ENCODE measurements at regions not wholly inside any gene's neighbourhood (a gene's known extent, or its start where the extent isn't known, plus 50 kb on each side); places are given as distances from the start of the nearest gene placed in this dataset.

DNA sequence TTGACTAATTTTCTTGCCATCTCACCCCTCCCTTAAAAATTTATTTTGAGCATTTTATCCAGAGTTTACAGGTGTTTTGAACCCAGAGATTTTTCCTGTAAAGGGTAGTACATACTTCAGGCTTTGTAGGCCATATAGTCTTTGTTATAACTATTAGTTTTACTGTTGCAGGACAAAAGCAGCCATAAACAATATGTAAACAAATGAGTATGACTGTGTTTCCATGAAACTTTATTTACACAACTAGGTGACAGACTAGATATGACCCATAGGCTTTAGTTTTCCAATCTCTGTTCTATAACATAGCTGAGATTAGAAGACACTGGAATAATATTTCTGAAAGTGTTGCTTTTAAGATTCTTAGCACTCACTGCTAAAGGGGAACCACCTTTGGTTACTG is 587.9 kb downstream of the PDCD6IP start:
- no peak overlapping the region for H3K9ac ChIP-seq (ENCODE audit: low read depth, low read length)
- H3K4me1 ChIP-seq (ENCODE audit: insufficient read depth, low read length), result peaks cover 7% of the 10 kb centered on the region; the same call in 1 of the 2 replicates
- H3K4me3 ChIP-seq (ENCODE audit: low read length), result no peak overlapping the region
- no peaks in the 10 kb centered on the region for H3K27me3 ChIP-seq (ENCODE audit: insufficient read depth, low read length)
- H3K27ac ChIP-seq (ENCODE audit: low read depth, low read length), result no peak overlapping the region
- no peaks in the 10 kb centered on the region for H3K9me3 ChIP-seq (ENCODE audit: insufficient read depth, low read depth, low read length)
- no peaks in the 10 kb centered on the region for H3K36me3 ChIP-seq (ENCODE audit: insufficient read depth, low read length)

DNA sequence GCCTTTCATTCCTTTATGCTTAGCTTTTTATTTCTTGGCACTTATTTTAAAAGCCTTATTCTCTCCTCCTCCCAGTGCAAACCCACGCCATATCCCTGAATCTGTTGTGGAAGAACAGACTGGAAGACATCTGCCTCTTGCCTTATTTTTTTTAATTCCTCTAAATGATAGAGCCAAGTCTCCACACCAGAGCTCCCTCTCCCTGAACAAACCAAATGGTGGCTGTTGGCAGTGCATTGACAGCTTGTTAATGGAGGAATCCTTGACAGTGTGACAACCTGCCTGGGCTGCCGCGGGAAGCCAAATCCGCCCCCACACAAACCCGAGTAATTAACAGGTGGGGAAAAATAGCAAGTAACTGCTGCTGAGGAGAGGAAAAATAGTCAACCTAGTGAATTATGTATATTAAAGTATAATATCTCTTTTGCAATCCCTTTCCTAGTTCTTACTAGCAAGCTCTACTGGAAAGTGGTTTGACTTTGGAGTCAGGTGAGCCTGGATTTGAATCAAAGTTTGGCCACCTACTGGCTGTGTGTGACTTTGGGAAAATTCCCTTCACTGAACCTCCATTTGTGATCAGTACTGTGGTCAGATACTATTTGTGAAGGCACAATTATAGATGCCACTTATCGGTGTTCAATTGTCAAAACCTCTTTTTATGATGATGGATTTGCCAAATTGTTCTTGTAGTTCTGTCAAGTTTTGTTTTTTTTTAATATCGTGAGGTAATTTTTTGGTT is 589.6 kb downstream of the PDCD6IP start:
- Histone ChIP-seq H3K4me3 (ENCODE audit: low read length) (no peak overlapping the region), H3K9ac (ENCODE audit: low read depth, low read length) (no peak overlapping the region), H3K36me3 (ENCODE audit: insufficient read depth, low read length) (no peaks in the 10 kb centered on the region), H3K27me3 (ENCODE audit: insufficient read depth, low read length) (no peaks in the 10 kb centered on the region), H3K27ac (ENCODE audit: low read depth, low read length) (no peak overlapping the region), H3K9me3 (ENCODE audit: insufficient read depth, low read depth, low read length) (no peaks in the 10 kb centered on the region), H3K4me1 (ENCODE audit: insufficient read depth, low read length) (peaks cover 7% of the 10 kb centered on the region; the same call in 1 of the 2 replicates)
- 87% methylated on average over 7 of the region's 7 CpGs for WGBS

DNA sequence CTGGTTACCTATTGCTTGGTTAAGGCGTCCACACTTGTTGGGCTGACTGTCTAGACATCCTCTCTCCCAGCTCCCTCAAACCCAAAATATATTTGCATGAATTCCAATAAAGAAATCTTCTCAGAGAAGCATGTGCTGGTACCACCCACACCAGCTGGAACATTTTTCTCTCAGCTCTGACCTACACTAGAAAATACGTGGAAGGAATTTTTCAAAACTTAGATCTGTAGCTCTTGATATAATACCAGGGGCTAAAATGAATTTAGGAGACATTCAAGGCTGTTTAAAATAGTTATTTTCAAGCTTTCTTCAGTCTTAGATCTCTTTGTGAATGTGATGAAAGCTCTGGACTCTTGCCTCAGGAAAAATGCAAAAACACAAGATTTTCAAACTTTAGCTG is 590.4 kb downstream of the PDCD6IP start:
- Histone ChIP-seq H3K9me3 (ENCODE audit: insufficient read depth, low read depth, low read length) (no peaks in the 10 kb centered on the region), H3K4me1 (ENCODE audit: insufficient read depth, low read length) (peaks cover 7% of the 10 kb centered on the region; the same call in 1 of the 2 replicates), H3K27me3 (ENCODE audit: insufficient read depth, low read length) (no peaks in the 10 kb centered on the region), H3K36me3 (ENCODE audit: insufficient read depth, low read length) (no peaks in the 10 kb centered on the region), H3K27ac (ENCODE audit: low read depth, low read length) (no peak overlapping the region), H3K4me3 (ENCODE audit: low read length) (no peak overlapping the region), H3K9ac (ENCODE audit: low read depth, low read length) (no peak overlapping the region)
- 78% methylated on average over 2 of the region's 2 CpGs for WGBS

DNA sequence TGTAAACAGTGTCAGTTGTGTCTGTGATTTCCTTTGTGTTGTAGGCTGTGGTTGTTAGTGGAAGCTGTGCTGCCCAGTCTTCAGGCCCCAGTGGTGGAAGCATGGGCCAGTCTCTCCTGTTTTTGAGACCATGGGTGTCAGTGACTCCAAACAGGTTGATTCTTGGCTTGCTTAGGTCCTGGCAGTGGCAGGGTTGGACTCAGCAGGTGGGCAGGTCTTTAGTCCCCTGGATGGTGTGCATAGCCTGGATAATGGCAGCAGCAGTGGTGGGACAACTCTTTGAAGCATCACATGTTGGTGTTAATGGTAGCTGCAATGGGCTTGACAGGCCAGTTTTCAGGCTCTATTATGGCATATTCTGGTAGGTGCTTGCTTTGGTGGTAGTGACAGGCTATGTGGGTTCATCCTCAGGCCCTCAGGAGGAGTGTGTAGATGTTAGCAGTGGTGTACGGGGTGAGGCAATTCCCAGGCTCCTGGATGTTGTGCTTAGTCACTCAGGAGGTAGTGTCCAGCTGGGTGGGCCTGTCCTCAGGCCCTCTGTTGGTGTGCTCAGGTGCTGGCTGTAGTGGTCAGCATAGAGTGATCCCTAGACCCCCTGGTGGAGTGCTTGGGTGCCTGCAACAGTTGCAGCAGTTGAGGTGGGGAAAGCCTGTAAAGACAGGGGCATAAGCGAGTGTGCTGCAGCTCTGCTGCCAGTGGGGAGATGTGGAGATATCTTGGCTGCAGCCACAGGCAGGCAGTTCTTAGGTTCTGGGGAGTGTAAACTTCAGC is 596.7 kb downstream of the PDCD6IP start:
- Histone ChIP-seq H3K4me3 (ENCODE audit: low read length) (no peak overlapping the region), H3K27me3 (ENCODE audit: insufficient read depth, low read length) (no peaks in the 10 kb centered on the region)
- 96% methylated on average over 2 of the region's 2 CpGs for WGBS

DNA sequence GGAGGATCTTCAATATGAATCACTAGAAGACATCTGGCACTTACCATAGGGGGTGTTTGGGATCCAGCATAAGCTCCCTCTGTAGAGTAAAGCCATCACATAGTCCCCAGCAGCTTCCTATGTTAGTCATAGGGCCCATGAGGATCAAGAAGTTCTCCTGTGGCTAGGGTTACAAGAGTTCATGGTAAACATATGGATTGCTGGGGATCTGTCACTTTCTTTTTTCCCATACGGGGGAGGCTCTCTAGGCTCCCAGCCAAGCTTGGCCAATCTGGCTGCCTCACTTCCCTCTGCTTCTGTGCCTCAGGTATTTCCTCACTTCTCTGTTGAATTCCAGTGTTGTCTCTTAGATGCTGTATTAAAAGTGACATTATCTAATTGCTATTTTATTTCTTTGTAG is 597.9 kb downstream of the PDCD6IP start:
- Histone ChIP-seq H3K4me3 (ENCODE audit: low read length) (no peak overlapping the region), H3K36me3 (ENCODE audit: insufficient read depth, low read length) (no peaks in the 10 kb centered on the region), H3K27me3 (ENCODE audit: insufficient read depth, low read length) (no peaks in the 10 kb centered on the region), H3K27ac (ENCODE audit: low read depth, low read length) (no peak overlapping the region), H3K9me3 (ENCODE audit: insufficient read depth, low read depth, low read length) (no peaks in the 10 kb centered on the region), H3K9ac (ENCODE audit: low read depth, low read length) (no peak overlapping the region), H3K4me1 (ENCODE audit: insufficient read depth, low read length) (no peaks in the 10 kb centered on the region)
- 85% methylated on average over 1 of the region's 1 CpG for WGBS

More for the DNA sequence above, 596.7 kb downstream of the PDCD6IP start:
- H3K27ac ChIP-seq (ENCODE audit: low read depth, low read length), result no peak overlapping the region
- H3K9ac ChIP-seq (ENCODE audit: low read depth, low read length), result no peak overlapping the region
- no peaks in the 10 kb centered on the region for H3K9me3 ChIP-seq (ENCODE audit: insufficient read depth, low read depth, low read length)
- no peaks in the 10 kb centered on the region for H3K4me1 ChIP-seq (ENCODE audit: insufficient read depth, low read length)
- H3K36me3 ChIP-seq (ENCODE audit: insufficient read depth, low read length), result no peaks in the 10 kb centered on the region

DNA sequence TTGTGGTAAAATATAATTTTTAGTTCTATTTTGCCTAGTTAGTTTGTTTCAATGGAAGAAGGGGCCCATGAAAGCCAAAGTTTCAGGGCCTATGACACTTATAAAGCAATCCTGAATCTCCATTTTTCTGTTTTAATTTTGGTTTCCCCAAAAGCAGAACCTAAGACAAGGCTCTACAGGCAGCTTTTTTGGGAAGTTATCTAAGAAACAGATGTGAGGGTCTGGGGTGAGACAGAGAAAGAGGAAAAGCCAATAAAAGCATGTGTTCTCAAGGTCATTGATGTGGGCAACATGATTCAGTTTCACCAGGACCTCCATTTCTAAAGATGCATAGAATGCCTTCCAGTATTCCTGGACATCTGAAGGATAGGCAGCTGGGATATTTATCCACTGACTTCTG is 598.5 kb downstream of the PDCD6IP start:
- H3K4me3 ChIP-seq (ENCODE audit: low read length), result no peak overlapping the region
- no peak overlapping the region for H3K27ac ChIP-seq (ENCODE audit: low read depth, low read length)
- H3K27me3 ChIP-seq (ENCODE audit: insufficient read depth, low read length), result no peaks in the 10 kb centered on the region
- no peaks in the 10 kb centered on the region for H3K9me3 ChIP-seq (ENCODE audit: insufficient read depth, low read depth, low read length)
- H3K9ac ChIP-seq (ENCODE audit: low read depth, low read length), result no peak overlapping the region
- no peaks in the 10 kb centered on the region for H3K4me1 ChIP-seq (ENCODE audit: insufficient read depth, low read length)
- H3K36me3 ChIP-seq (ENCODE audit: insufficient read depth, low read length), result no peaks in the 10 kb centered on the region

DNA sequence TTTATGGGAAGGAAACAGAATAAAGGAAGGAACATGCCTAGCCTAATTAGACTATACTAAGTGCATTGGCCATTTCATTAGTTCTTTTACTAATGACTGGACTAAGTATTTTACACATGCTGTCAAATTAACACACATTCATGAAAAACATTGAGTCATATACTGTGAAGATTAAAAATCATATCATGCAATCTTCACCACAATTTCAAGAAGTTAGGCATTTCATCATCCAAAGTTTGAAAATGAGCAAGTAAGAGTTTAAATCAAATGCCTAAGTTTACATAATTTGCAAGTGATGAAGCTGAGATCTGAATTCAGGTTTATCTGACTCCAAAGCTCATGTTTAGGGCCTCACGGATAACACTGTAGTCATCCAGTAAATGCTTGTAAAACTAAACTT is 601.0 kb downstream of the PDCD6IP start:
- no peak overlapping the region for H3K9ac ChIP-seq (ENCODE audit: low read depth, low read length)
- H3K9me3 ChIP-seq (ENCODE audit: insufficient read depth, low read depth, low read length), result no peaks in the 10 kb centered on the region
- H3K36me3 ChIP-seq (ENCODE audit: insufficient read depth, low read length), result no peaks in the 10 kb centered on the region
- no peaks in the 10 kb centered on the region for H3K4me1 ChIP-seq (ENCODE audit: insufficient read depth, low read length)
- H3K27me3 ChIP-seq (ENCODE audit: insufficient read depth, low read length), result no peaks in the 10 kb centered on the region
- H3K4me3 ChIP-seq (ENCODE audit: low read length), result no peak overlapping the region
- H3K27ac ChIP-seq (ENCODE audit: low read depth, low read length), result no peak overlapping the region
- 100% methylated on average over 1 of the region's 1 CpG for WGBS

DNA sequence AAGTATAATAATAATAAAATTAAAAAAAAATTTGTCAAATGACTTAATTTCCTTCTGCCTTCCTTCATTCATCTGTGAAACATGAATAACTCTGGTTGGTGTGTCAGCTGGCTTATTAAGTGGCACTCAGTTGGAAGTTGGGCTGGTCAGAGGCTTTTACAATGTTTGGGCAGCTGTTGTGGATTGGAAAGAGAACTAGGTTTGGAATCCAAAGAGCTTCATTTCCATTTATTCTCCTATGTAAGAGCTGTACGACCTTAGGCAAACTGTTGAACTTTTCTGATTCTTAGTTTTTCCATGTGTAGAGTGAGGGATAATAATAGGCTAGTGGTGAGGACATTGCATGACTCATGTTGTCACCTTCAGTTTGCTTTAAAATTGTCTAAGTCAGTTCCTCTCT is 606.7 kb downstream of the PDCD6IP start:
- no peak overlapping the region for H3K9ac ChIP-seq (ENCODE audit: low read depth, low read length)
- no peaks in the 10 kb centered on the region for H3K27me3 ChIP-seq (ENCODE audit: insufficient read depth, low read length)
- no peak overlapping the region for H3K27ac ChIP-seq (ENCODE audit: low read depth, low read length)
- WGBS, result 88% methylated on average over 1 of the region's 1 CpG
- no peaks in the 10 kb centered on the region for H3K9me3 ChIP-seq (ENCODE audit: insufficient read depth, low read depth, low read length)
- peaks cover 23% of the 10 kb centered on the region for H3K4me1 ChIP-seq (ENCODE audit: insufficient read depth, low read length)
- no peaks in the 10 kb centered on the region for H3K36me3 ChIP-seq (ENCODE audit: insufficient read depth, low read length)
- H3K4me3 ChIP-seq (ENCODE audit: low read length), result no peak overlapping the region

DNA sequence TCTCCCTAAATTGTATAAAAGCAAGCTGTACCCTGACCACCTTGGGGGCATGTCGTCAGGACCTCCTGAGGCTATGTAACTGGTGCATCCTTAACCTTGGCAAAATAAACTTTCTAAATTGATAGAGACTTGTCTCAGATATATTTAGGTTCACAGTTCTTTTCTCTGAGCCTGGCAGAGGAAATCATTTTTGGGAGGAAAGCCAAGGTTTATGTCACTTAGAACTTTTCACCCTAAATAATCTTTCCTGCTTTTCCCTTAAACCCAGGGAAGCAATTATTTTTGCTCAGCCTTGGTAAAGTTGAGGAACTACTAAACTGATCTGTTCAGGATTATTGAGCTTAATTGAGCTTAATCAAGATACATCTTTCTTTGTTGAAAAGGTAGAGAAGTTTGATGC is 608.9 kb downstream of the PDCD6IP start:
- Histone ChIP-seq H3K4me3 (ENCODE audit: low read length) (no peak overlapping the region), H3K27me3 (ENCODE audit: insufficient read depth, low read length) (no peaks in the 10 kb centered on the region), H3K4me1 (ENCODE audit: insufficient read depth, low read length) (peaks cover 23% of the 10 kb centered on the region), H3K9ac (ENCODE audit: low read depth, low read length) (no peak overlapping the region), H3K27ac (ENCODE audit: low read depth, low read length) (no peak overlapping the region), H3K9me3 (ENCODE audit: insufficient read depth, low read depth, low read length) (no peaks in the 10 kb centered on the region), H3K36me3 (ENCODE audit: insufficient read depth, low read length) (no peaks in the 10 kb centered on the region)
- WGBS, result 31% methylated on average over 1 of the region's 1 CpG

DNA sequence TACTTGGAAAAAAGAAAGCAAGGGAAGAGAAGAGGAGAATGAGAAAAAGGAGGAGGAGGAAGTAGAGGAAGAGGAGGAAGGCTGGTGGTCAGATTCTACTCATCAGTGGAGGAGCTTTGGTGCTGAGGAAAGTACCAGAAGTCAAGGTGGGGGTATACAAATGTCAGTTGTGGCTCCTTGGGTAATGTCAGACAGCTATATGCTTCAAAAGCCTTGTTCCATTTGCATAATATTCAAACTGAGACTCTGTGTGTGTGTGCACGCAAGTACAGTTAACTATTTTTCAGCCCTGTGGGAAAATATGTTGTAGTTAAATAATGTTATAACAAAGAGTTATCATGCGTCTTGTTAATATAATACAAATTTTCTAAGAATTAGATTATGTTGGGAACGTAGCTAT is 609.7 kb downstream of the PDCD6IP start:
- H3K4me3 ChIP-seq (ENCODE audit: low read length), result no peak overlapping the region
- H3K4me1 ChIP-seq (ENCODE audit: insufficient read depth, low read length), result peaks cover 23% of the 10 kb centered on the region
- no peak overlapping the region for H3K9ac ChIP-seq (ENCODE audit: low read depth, low read length)
- no peak overlapping the region for H3K27ac ChIP-seq (ENCODE audit: low read depth, low read length)
- no peaks in the 10 kb centered on the region for H3K36me3 ChIP-seq (ENCODE audit: insufficient read depth, low read length)
- H3K9me3 ChIP-seq (ENCODE audit: insufficient read depth, low read depth, low read length), result no peaks in the 10 kb centered on the region
- no peaks in the 10 kb centered on the region for H3K27me3 ChIP-seq (ENCODE audit: insufficient read depth, low read length)
- WGBS, result 96% methylated on average over 3 of the region's 3 CpGs

DNA sequence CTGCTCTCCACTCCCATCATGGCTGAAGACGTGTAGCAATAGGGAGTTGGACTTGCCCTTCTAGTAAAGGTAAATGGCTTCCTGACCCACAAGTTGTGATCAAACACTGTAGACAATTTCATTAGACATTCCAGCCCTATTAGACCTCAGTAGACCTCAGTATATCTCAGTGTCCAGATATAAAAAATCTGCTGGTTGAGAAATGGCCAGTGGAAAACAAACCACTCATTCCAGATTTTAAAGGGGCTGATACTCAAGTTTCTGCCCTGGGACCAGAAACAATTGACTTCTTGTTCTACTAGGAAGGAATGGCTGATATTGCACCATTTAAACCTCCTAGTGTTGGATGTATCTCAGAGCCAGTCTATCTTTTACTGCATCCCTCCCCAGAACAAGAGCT is 613.2 kb downstream of the PDCD6IP start:
- Histone ChIP-seq H3K4me1 (ENCODE audit: insufficient read depth, low read length) (peaks cover 11% of the 10 kb centered on the region), H3K27ac (ENCODE audit: low read depth, low read length) (no peak overlapping the region), H3K27me3 (ENCODE audit: insufficient read depth, low read length) (no peaks in the 10 kb centered on the region), H3K9me3 (ENCODE audit: insufficient read depth, low read depth, low read length) (no peaks in the 10 kb centered on the region), H3K9ac (ENCODE audit: low read depth, low read length) (no peak overlapping the region), H3K36me3 (ENCODE audit: insufficient read depth, low read length) (no peaks in the 10 kb centered on the region), H3K4me3 (ENCODE audit: low read length) (no peak overlapping the region)
- 88% methylated on average over 1 of the region's 1 CpG for WGBS

Data from HUES64 (cell line).